Forelimb muscle (tissue), 1 donor: ENCODE measurements at regions not wholly inside any gene's neighbourhood (a gene's known extent, or its start where the extent isn't known, plus 50 kb on each side); places are given as distances from the start of the nearest gene placed in this dataset.

Source experiments
- DNase-seq: peaks from one replicate; pipeline ENCODE4 v3.0.0-alpha.2; 2013; ENCODE audit warnings: low read depth

- no peak for DNase-seq
These were observed 105.0 kb upstream of the PPP2R2D start for GRCh38 chr10:131795761-131796160.

GRCh38 chr10:131797626-131798025 is 103.2 kb upstream of the PPP2R2D start:
- no peak for DNase-seq

GRCh38 chr10:131799429-131799828 is 101.4 kb upstream of the PPP2R2D start:
- no peak for DNase-seq

GRCh38 chr10:131802156-131802915 is 98.5 kb upstream of the PPP2R2D start:
- no peak for DNase-seq

- DNase-seq: no peak
These were observed 97.8 kb upstream of the PPP2R2D start for GRCh38 chr10:131802996-131803395.

GRCh38 chr10:131803860-131804425 is 96.9 kb upstream of the PPP2R2D start:
- DNase-seq: no peak

- DNase-seq: no peak
These were observed 96.1 kb upstream of the PPP2R2D start for GRCh38 chr10:131804551-131805295.

- no peak for DNase-seq
These were observed 95.1 kb upstream of the PPP2R2D start for GRCh38 chr10:131805696-131806095.

GRCh38 chr10:131806146-131806545 is 94.7 kb upstream of the PPP2R2D start:
- DNase-seq: no peak

GRCh38 chr10:131806646-131807317 is 94.0 kb upstream of the PPP2R2D start:
- DNase-seq: no peak

GRCh38 chr10:131808370-131808930 is 92.4 kb upstream of the PPP2R2D start:
- no peak for DNase-seq

- no peak for DNase-seq
These were observed 90.6 kb upstream of the PPP2R2D start for GRCh38 chr10:131810036-131810804.

GRCh38 chr10:131810805-131811629 is 89.8 kb upstream of the PPP2R2D start:
- no peak for DNase-seq

GRCh38 chr10:131811630-131812403 is 89.0 kb upstream of the PPP2R2D start:
- no peak for DNase-seq

GRCh38 chr10:131812736-131813604 is 87.8 kb upstream of the PPP2R2D start:
- DNase-seq: no peak

GRCh38 chr10:131814567-131815265 is 86.1 kb upstream of the PPP2R2D start:
- DNase-seq: no peak

- no peak for DNase-seq
These were observed 85.3 kb upstream of the PPP2R2D start for GRCh38 chr10:131815266-131816156.
